DND-41 (cell line): ENCODE measurements at regions not wholly inside any gene's neighbourhood (a gene's known extent, or its start where the extent isn't known, plus 50 kb on each side); places are given as distances from the start of the nearest gene placed in this dataset.

Source experiments
- ATAC-seq: fragments of 200-7000 bp; cut with Tn5 transposase; 3 replicates; pipeline ENCODE4 v1.9.1; 2021; ENCODE audit warnings: low read depth; ENCODE audit not compliant: insufficient read depth
- DNase-seq: peaks from one replicate; pipeline ENCODE4 v3.0.0-alpha.2; 2020
- H2AFZ ChIP-seq: 2 replicates; pipeline ENCODE4 v1.6.0; 2012; ENCODE audit warnings: low read depth, low read length
- H3K27ac ChIP-seq: 2 replicates; pipeline ENCODE4 v1.5.1; 2012; ENCODE audit warnings: low read length, inconsistent platforms
- H3K27me3 ChIP-seq: fragments of 200-600 bp; sonication (generic); 2 replicates; pipeline ENCODE4 v1.6.0; 2012; ENCODE audit warnings: low read length, mild to moderate bottlenecking, inconsistent platforms; ENCODE audit not compliant: insufficient read depth, poor library complexity
- H3K36me3 ChIP-seq: 2 replicates; pipeline ENCODE4 v1.5.1; 2012; ENCODE audit warnings: low read length, inconsistent platforms; ENCODE audit not compliant: insufficient read depth
- H3K4me1 ChIP-seq: 2 replicates; pipeline ENCODE4 v1.5.1; 2012; ENCODE audit warnings: mild to moderate bottlenecking, low read length; ENCODE audit not compliant: insufficient read depth
- H3K4me2 ChIP-seq: 2 replicates; pipeline ENCODE4 v1.6.0; 2012; ENCODE audit warnings: mild to moderate bottlenecking, moderate library complexity, low read length, inconsistent platforms; ENCODE audit not compliant: insufficient read depth
- H3K4me3 ChIP-seq, 2 experiments: fragments of 200-600 bp in 1 of 2; shearing (Covaris generic) in 1 of 2; 2 replicates each; pipeline ENCODE4 v1.5.1; 2012 to 2016; ENCODE audit warnings: inconsistent platforms in 2 of 2, low read length in 2 of 2, mild to moderate bottlenecking in 2 of 2, low read depth in 1 of 2, moderate library complexity in 1 of 2
- H3K79me2 ChIP-seq: 2 replicates; pipeline ENCODE4 v1.6.0; 2012; ENCODE audit warnings: low read length, inconsistent platforms; ENCODE audit not compliant: insufficient read depth
- H3K9ac ChIP-seq: 2 replicates; pipeline ENCODE4 v1.6.0; 2012; ENCODE audit warnings: low read depth, mild to moderate bottlenecking, inconsistent platforms, low read length, moderate library complexity
- H3K9me3 ChIP-seq: 2 replicates; pipeline ENCODE4 v1.5.1; 2012; ENCODE audit warnings: low read length, moderate library complexity, mild to moderate bottlenecking, inconsistent platforms; ENCODE audit not compliant: insufficient read depth, severe bottlenecking
- H4K20me1 ChIP-seq: 2 replicates; pipeline ENCODE4 v1.6.0; 2012; ENCODE audit warnings: low read length; ENCODE audit not compliant: insufficient read depth
- CTCF ChIP-seq: IDR thresholded peaks from 2 replicates; pipeline ENCODE4 v1.5.1; 2012; ENCODE audit warnings: borderline replicate concordance, low read length, moderate library complexity, mild to moderate bottlenecking; ENCODE audit not compliant: poor library complexity, severe bottlenecking; ENCODE audit errors: extremely low read depth
- EZH2 ChIP-seq: IDR thresholded peaks from 3 replicates; pipeline ENCODE4 v1.6.1; 2012; ENCODE audit warnings: borderline replicate concordance, low read depth, mild to moderate bottlenecking, moderate library complexity, low read length, inconsistent platforms; ENCODE audit not compliant: severe bottlenecking

GRCh38 chr18:40016405-40016804, 1938.6 kb upstream of the PIK3C3 start:
- Histone ChIP-seq H3K27me3 (no peaks in the 10 kb centered on the region), H3K4me3 (no peak overlapping the region), H2AFZ (no peak overlapping the region), H3K4me1 (no peaks in the 10 kb centered on the region), H3K36me3 (no peaks in the 10 kb centered on the region), H3K9ac (no peak overlapping the region), H3K79me2 (no peaks in the 10 kb centered on the region), H3K9me3 (no peaks in the 10 kb centered on the region), H4K20me1 (no peaks in the 10 kb centered on the region), H3K27ac (no peak overlapping the region), H3K4me2 (no peak overlapping the region)
- no peak for TF ChIP-seq EZH2
- no peak for TF ChIP-seq CTCF
- no peak for ATAC-seq
- DNase-seq = no peak

- TF ChIP-seq EZH2 = no peak
- TF ChIP-seq CTCF = no peak
- H3K79me2 ChIP-seq = no peaks in the 10 kb centered on the region
- no peaks in the 10 kb centered on the region for H3K9me3 ChIP-seq
- no peak overlapping the region for H3K9ac ChIP-seq
- H3K4me3 ChIP-seq = no peak overlapping the region
- no peaks in the 10 kb centered on the region for H3K27me3 ChIP-seq
- H3K4me1 ChIP-seq = no peaks in the 10 kb centered on the region
- H3K27ac ChIP-seq = no peak overlapping the region
- H3K36me3 ChIP-seq = no peaks in the 10 kb centered on the region
- no peak overlapping the region for H2AFZ ChIP-seq
- H4K20me1 ChIP-seq = no peaks in the 10 kb centered on the region
- ATAC-seq = no peak
- H3K4me2 ChIP-seq = no peak overlapping the region
- no peak for DNase-seq
Observed at GRCh38 chr18:40013001-40013609, 1941.9 kb upstream of the PIK3C3 start.

- Histone ChIP-seq H3K36me3 (no peaks in the 10 kb centered on the region), H3K79me2 (no peaks in the 10 kb centered on the region), H3K4me2 (no peak overlapping the region), H3K27ac (no peak overlapping the region), H2AFZ (no peak overlapping the region), H3K4me3 (no peak overlapping the region), H3K4me1 (no peaks in the 10 kb centered on the region), H3K9me3 (no peaks in the 10 kb centered on the region), H3K27me3 (no peaks in the 10 kb centered on the region), H4K20me1 (no peaks in the 10 kb centered on the region), H3K9ac (no peak overlapping the region)
- no peak for TF ChIP-seq EZH2
- no peak for TF ChIP-seq CTCF
- DNase-seq = no peak
- no peak for ATAC-seq
Observed at GRCh38 chr18:40011201-40011600, 1943.8 kb upstream of the PIK3C3 start.
